HG03060 (cell line): ENCODE measurements at regions not wholly inside any gene's neighbourhood (a gene's known extent, or its start where the extent isn't known, plus 50 kb on each side); places are given as distances from the start of the nearest gene placed in this dataset.

ENCODE experiments used
- ATAC-seq: cut with Tn5 transposase; IDR thresholded peaks from one replicate; pipeline ENCODE4 v1.9.1; 2021; ENCODE audit warnings: low read depth, moderate number of reproducible peaks; ENCODE audit not compliant: unreplicated experiment

GRCh38 chr10:131758062-131758938 is 142.5 kb upstream of the PPP2R2D start:
- no peak for ATAC-seq

- ATAC-seq = no peak
These were observed 141.9 kb upstream of the PPP2R2D start for GRCh38 chr10:131758939-131759301.

GRCh38 chr10:131759347-131759746 is 141.5 kb upstream of the PPP2R2D start:
- no peak for ATAC-seq

GRCh38 chr10:131760416-131761166 is 140.2 kb upstream of the PPP2R2D start:
- no peak for ATAC-seq

- no peak for ATAC-seq
These were observed 137.8 kb upstream of the PPP2R2D start for GRCh38 chr10:131762789-131763696.

- ATAC-seq = no peak
These were observed 135.9 kb upstream of the PPP2R2D start for GRCh38 chr10:131764929-131765328.

- no peak for ATAC-seq
These were observed 134.7 kb upstream of the PPP2R2D start for GRCh38 chr10:131766096-131766495.

- no peak for ATAC-seq
These were observed 133.1 kb upstream of the PPP2R2D start for GRCh38 chr10:131767716-131768115.

GRCh38 chr10:131769571-131770410 is 131.0 kb upstream of the PPP2R2D start:
- no peak for ATAC-seq

GRCh38 chr10:131770946-131771633 is 129.7 kb upstream of the PPP2R2D start:
- ATAC-seq = no peak

- no peak for ATAC-seq
These were observed 129.0 kb upstream of the PPP2R2D start for GRCh38 chr10:131771634-131772358.

- no peak for ATAC-seq
These were observed 128.4 kb upstream of the PPP2R2D start for GRCh38 chr10:131772441-131772840.

- no peak for ATAC-seq
These were observed 127.2 kb upstream of the PPP2R2D start for GRCh38 chr10:131773370-131774343.

GRCh38 chr10:131774681-131775085 is 126.1 kb upstream of the PPP2R2D start:
- no peak for ATAC-seq

- no peak for ATAC-seq
These were observed 125.4 kb upstream of the PPP2R2D start for GRCh38 chr10:131775433-131775832.

- ATAC-seq = no peak
These were observed 125.0 kb upstream of the PPP2R2D start for GRCh38 chr10:131775833-131776232.

GRCh38 chr10:131776496-131776895 is 124.3 kb upstream of the PPP2R2D start:
- no peak for ATAC-seq
